IMR-90 (cell line): ENCODE measurements at regions not wholly inside any gene's neighbourhood (a gene's known extent, or its start where the extent isn't known, plus 50 kb on each side); places are given as distances from the start of the nearest gene placed in this dataset.

ENCODE experiments used
- ATAC-seq: fragments of 200-7000 bp; cut with Tn5 transposase; 2 replicates; pipeline ENCODE4 v1.9.1; 2020; ENCODE audit warnings: low read depth, mild to moderate bottlenecking, moderate library complexity
- BruUV-seq: library from RNA; stranded (reverse); fragments of 400-500 nt; replicated peaks from 2 replicates; lab custom pipeline; 2021; lab: Mats Ljungman, UMichigan
- CTCF ChIA-PET: fragments of 300-600 bp; formaldehyde crosslinking; extraction: SDS; loops from one replicate; lab custom pipeline; 2021; ENCODE audit warnings: antibody characterized with exemption; lab: Yijun Ruan, JAX
- POLR2A ChIA-PET: fragments of 300-600 bp; sonication (Branson Sonifier 250); formaldehyde crosslinking; loops from one replicate; lab custom pipeline; 2022; ENCODE audit warnings: antibody characterized with exemption; ENCODE audit not compliant: unreplicated experiment; lab: Charles Lee
- DNase-seq: peaks from one replicate; pipeline ENCODE4 v3.0.0; 2013
- H2AFZ ChIP-seq: replicated peaks from 2 replicates; pipeline ENCODE3; 2013; ENCODE audit warnings: low read length, mild to moderate bottlenecking; ENCODE audit not compliant: poor library complexity
- H2AK5ac ChIP-seq: 2 replicates; pipeline ENCODE4 v1.6.1; 2013; ENCODE audit warnings: low read depth, low read length, inconsistent platforms
- H2AK9ac ChIP-seq: replicated peaks from 2 replicates; pipeline ENCODE3; 2013; ENCODE audit warnings: mild to moderate bottlenecking, low read depth, low read length, moderate library complexity; ENCODE audit not compliant: poor library complexity
- H2BK120ac ChIP-seq: 2 replicates; pipeline ENCODE4 v1.6.1; 2013; ENCODE audit warnings: low read depth, low read length, inconsistent platforms
- H2BK15ac ChIP-seq: 3 replicates; pipeline ENCODE4 v1.6.1; 2013; ENCODE audit warnings: low read depth, low read length, inconsistent platforms
- H2BK20ac ChIP-seq: 2 replicates; pipeline ENCODE4 v1.6.1; 2013; ENCODE audit warnings: low read depth, mild to moderate bottlenecking, inconsistent platforms, low read length, moderate library complexity
- H2BK5ac ChIP-seq: 2 replicates; pipeline ENCODE4 v1.6.1; 2013; ENCODE audit warnings: mild to moderate bottlenecking, low read depth, low read length, inconsistent platforms; ENCODE audit not compliant: poor library complexity, severe bottlenecking
- H3K14ac ChIP-seq: replicated peaks from 2 replicates; pipeline ENCODE4 v1.6.1; 2013; ENCODE audit warnings: low read depth, low read length, inconsistent platforms
- H3K18ac ChIP-seq: 2 replicates; pipeline ENCODE4 v1.6.1; 2013; ENCODE audit warnings: low read depth, low read length, control low read depth
- H3K23ac ChIP-seq: 2 replicates; pipeline ENCODE4 v1.6.1; 2013; ENCODE audit warnings: low read depth, low read length, inconsistent platforms
- H3K27ac ChIP-seq: 2 replicates; pipeline ENCODE4 v1.5.1; 2013; ENCODE audit warnings: mild to moderate bottlenecking, control low read depth, low read length; ENCODE audit not compliant: insufficient read depth
- H3K27me3 ChIP-seq: 2 replicates; pipeline ENCODE4 v1.6.1; 2013; ENCODE audit warnings: low read length; ENCODE audit not compliant: control insufficient read depth, insufficient read depth
- H3K36me3 ChIP-seq: 2 replicates; pipeline ENCODE4 v1.6.1; 2013; ENCODE audit warnings: low read length, mixed read lengths; ENCODE audit not compliant: control insufficient read depth, insufficient read depth
- H3K4ac ChIP-seq: 2 replicates; pipeline ENCODE4 v1.6.1; 2013; ENCODE audit warnings: low read depth, low read length, inconsistent platforms
- H3K4me1 ChIP-seq: 2 replicates; pipeline ENCODE4 v1.6.1; 2013; ENCODE audit warnings: low read length, mixed read lengths; ENCODE audit not compliant: control insufficient read depth, insufficient read depth
- H3K4me2 ChIP-seq: 2 replicates; pipeline ENCODE4 v1.6.1; 2013; ENCODE audit warnings: low read depth, mild to moderate bottlenecking, control low read depth, low read length, moderate library complexity
- H3K4me3 ChIP-seq: 2 replicates; pipeline ENCODE4 v1.5.1; 2013; ENCODE audit warnings: low read depth, mild to moderate bottlenecking, control low read depth, low read length, moderate library complexity; ENCODE audit not compliant: insufficient read depth
- H3K56ac ChIP-seq: 2 replicates; pipeline ENCODE4 v1.6.1; 2013; ENCODE audit warnings: low read length, inconsistent platforms; ENCODE audit not compliant: insufficient read depth; ENCODE audit errors: extremely low read depth
- H3K79me1 ChIP-seq, 2 experiments: 2 replicates each; pipeline ENCODE4 v1.6.1; 2013; ENCODE audit warnings: low read length in 2 of 2, inconsistent platforms in 1 of 2, low read depth in 1 of 2
- H3K9ac ChIP-seq: 2 replicates; pipeline ENCODE4 v1.6.1; 2013; ENCODE audit warnings: low read depth, low read length, control low read depth
- H3K9me1 ChIP-seq: 2 replicates; pipeline ENCODE4 v1.6.1; 2013; ENCODE audit warnings: low read length, inconsistent platforms; ENCODE audit not compliant: insufficient read depth
- H3K9me3 ChIP-seq: 2 replicates; pipeline ENCODE4 v1.6.1; 2013; ENCODE audit warnings: low read length; ENCODE audit not compliant: control insufficient read depth, insufficient read depth
- H4K20me1 ChIP-seq: 2 replicates; pipeline ENCODE4 v1.6.1; 2013; ENCODE audit warnings: low read length, inconsistent platforms; ENCODE audit not compliant: insufficient read depth
- H4K5ac ChIP-seq: 2 replicates; pipeline ENCODE4 v1.6.1; 2013; ENCODE audit warnings: mild to moderate bottlenecking, low read depth, low read length, control low read depth
- H4K8ac ChIP-seq, 2 experiments: 2 replicates each; pipeline ENCODE4 v1.6.1; 2013; ENCODE audit warnings: low read depth in 2 of 2, low read length in 2 of 2, control low read depth in 1 of 2, inconsistent platforms in 1 of 2
- H4K91ac ChIP-seq: 2 replicates; pipeline ENCODE4 v1.6.1; 2013; ENCODE audit warnings: low read depth, low read length, inconsistent platforms; ENCODE audit not compliant: insufficient read depth
- BHLHE40 ChIP-seq: fragments of 150-350 bp; IDR thresholded peaks from 2 replicates; pipeline ENCODE4 v1.6.1; 2016; ENCODE audit warnings: mild to moderate bottlenecking, low read depth, low read length
- CEBPB ChIP-seq: IDR thresholded peaks from 2 replicates; pipeline ENCODE4 v1.6.1; 2012; ENCODE audit warnings: low read depth, low read length, improper control_type of control experiment
- ELK1 ChIP-seq: fragments of 150-350 bp; IDR thresholded peaks from 2 replicates; pipeline ENCODE4 v1.6.1; 2016; ENCODE audit warnings: low read depth, mild to moderate bottlenecking, low read length, moderate library complexity, borderline replicate concordance
- FOS ChIP-seq: fragments of 150-350 bp; IDR thresholded peaks from 2 replicates; pipeline ENCODE4 v1.6.1; 2016; ENCODE audit warnings: low read depth, low read length
- MAFK ChIP-seq: IDR thresholded peaks from 2 replicates; pipeline ENCODE4 v1.6.1; 2012; ENCODE audit warnings: low read depth, low read length, improper control_type of control experiment
- MAZ ChIP-seq: IDR thresholded peaks from 2 replicates; pipeline ENCODE4 v1.6.1; 2012; ENCODE audit warnings: low read depth, mild to moderate bottlenecking, low read length, improper control_type of control experiment, moderate library complexity, borderline replicate concordance
- MXI1 ChIP-seq: IDR thresholded peaks from 2 replicates; pipeline ENCODE4 v1.6.1; 2012; ENCODE audit warnings: low read depth, mild to moderate bottlenecking, low read length, moderate library complexity, borderline replicate concordance
- POLR2A ChIP-seq: IDR thresholded peaks from 2 replicates; pipeline ENCODE4 v1.6.1; 2012; ENCODE audit warnings: mild to moderate bottlenecking, low read depth, low read length
- RAD21 ChIP-seq: IDR thresholded peaks from 2 replicates; pipeline ENCODE4 v1.6.1; 2012; ENCODE audit warnings: low read length, improper control_type of control experiment
- RCOR1 ChIP-seq: IDR thresholded peaks from 2 replicates; pipeline ENCODE4 v1.6.1; 2012; ENCODE audit warnings: mild to moderate bottlenecking, low read length, improper control_type of control experiment; ENCODE audit not compliant: insufficient replicate concordance
- SMC3 ChIP-seq: fragments of 150-350 bp; IDR thresholded peaks from 2 replicates; pipeline ENCODE4 v1.6.1; 2016; ENCODE audit warnings: low read depth, mild to moderate bottlenecking, antibody characterized with exemption, low read length, moderate library complexity
- USF2 ChIP-seq: fragments of 150-350 bp; IDR thresholded peaks from 2 replicates; pipeline ENCODE4 v1.6.1; 2017; ENCODE audit warnings: mild to moderate bottlenecking, antibody characterized with exemption, low read length, low read depth
- dilution Hi-C: fragments of 300-500 bp; cut with HindIII; formaldehyde crosslinking; loops from one replicate; pipeline ENCODE4 v1.14.3; 2018; ENCODE audit warnings: low sequenced_read_pairs; ENCODE audit not compliant: unreplicated experiment
- in situ Hi-C: fragments of 300-500 bp; cut with MboI; formaldehyde crosslinking; loops from 3 replicates; pipeline ENCODE4 v1.14.3; 2019; ENCODE audit warnings: low sequenced_read_pairs, inconsistent platforms, mixed read lengths
- intact Hi-C: fragments of 100-400 bp; cut with micrococcal nuclease; formaldehyde crosslinking; loops from 2 replicates; pipeline ENCODE4 v1.10.0; 2022

- Histone ChIP-seq H3K4me3 (no peak overlapping the region), H2BK15ac (no peak overlapping the region), H3K27me3 (no peaks in the 10 kb centered on the region), H4K8ac (no peak overlapping the region), H2BK120ac (no peak overlapping the region), H3K4me1 (no peaks in the 10 kb centered on the region), H3K4ac (no peak overlapping the region), H2AFZ (no peak overlapping the region), H3K18ac (no peak overlapping the region), H4K20me1 (no peaks in the 10 kb centered on the region), H3K27ac (no peak overlapping the region), H2BK20ac (no peak overlapping the region), H4K91ac (no peak overlapping the region), H3K9me3 (peaks cover 4% of the 10 kb centered on the region), H3K14ac (no peak overlapping the region), H2BK5ac (no peak overlapping the region), H3K56ac (no peak overlapping the region), H3K23ac (no peak overlapping the region), H3K9me1 (no peaks in the 10 kb centered on the region), H2AK5ac (no peak overlapping the region), H2AK9ac (no peak overlapping the region), H3K36me3 (no peaks in the 10 kb centered on the region), H3K4me2 (no peak overlapping the region), H3K79me1 (no peaks in the 10 kb centered on the region), H3K9ac (no peak overlapping the region), H4K5ac (no peak overlapping the region)
- DNase-seq (no peak), ATAC-seq (no peak)
- POLR2A ChIA-PET: no interaction called here
- CTCF ChIA-PET: no interaction called here
- TF ChIP-seq SMC3 (no peak), MXI1 (no peak), FOS (no peak), CEBPB (no peak), MAZ (no peak), RCOR1 (no peak), BHLHE40 (no peak), POLR2A (no peak), MAFK (no peak), ELK1 (no peak), RAD21 (no peak), USF2 (no peak)
- dilution Hi-C loops: no loop called here
- in situ Hi-C loops: no loop called here
- intact Hi-C loops: no loop called here
- no TSS peak for BruUV-seq
Observed at GRCh38 chr1:104195395-104195794, 445.7 kb downstream of the AMY1C start.
